ENCODE measurements at regions not wholly inside any gene's neighbourhood (a gene's known extent, or its start where the extent isn't known, plus 50 kb on each side); places are given as distances from the start of the nearest gene placed in this dataset.

- no peak overlapping the region for H3K4me3 Mint-ChIP-seq
- H3K27me3 Mint-ChIP-seq = no peaks in the 10 kb centered on the region
- Histone ChIP-seq H3K27me3 (ENCODE audit: control insufficient read depth in 1 of 2, insufficient read depth in 2 of 2, low read length in 2 of 2) (no peaks in the 10 kb centered on the region), H3K9me3 (ENCODE audit: control insufficient read depth in 1 of 2, insufficient read depth in 1 of 2, low read length in 2 of 2) (no peaks in the 10 kb centered on the region), H3K4me3 (ENCODE audit: low read length) (no peak overlapping the region), H3K36me3 (ENCODE audit: insufficient read depth, low read length) (no peaks in the 10 kb centered on the region), H3K4me1 (ENCODE audit: insufficient read depth, low read length) (no peaks in the 10 kb centered on the region), H3K27ac (ENCODE audit: low read depth in 1 of 2, low read length in 2 of 2) (no peak overlapping the region)
- no peak for TF ChIP-seq CTCF (IDR thresholded peaks at IDR 0.05)
- CTCF ChIA-PET = no interaction called here
- ATAC-seq (ENCODE audit: poor library complexity) (no peak), DNase-seq (no peak)
- H3K36me3 Mint-ChIP-seq (ENCODE audit: low read depth) = no peaks in the 10 kb centered on the region
- intact Hi-C loops (cut with DNase I, micrococcal nuclease) = no loop called here
- H3K4me1 Mint-ChIP-seq (ENCODE audit: low read depth) = no peaks in the 10 kb centered on the region
- H3K9me3 Mint-ChIP-seq = peaks cover 2% of the 10 kb centered on the region
- H3K27ac Mint-ChIP-seq = no peak overlapping the region
- POLR2A ChIA-PET = no interaction called here
Measured at GRCh38 chr15:37517191-37517895, 417.0 kb upstream of the MEIS2 start.

- Mint-ChIP-seq H3K4me1 (ENCODE audit: low read depth) (no peaks in the 10 kb centered on the region), H3K9me3 (peaks cover 4% of the 10 kb centered on the region), H3K4me3 (no peak overlapping the region), H3K27me3 (no peaks in the 10 kb centered on the region), H3K36me3 (ENCODE audit: low read depth) (no peaks in the 10 kb centered on the region), H3K27ac (no peak overlapping the region)
- no peaks in the 10 kb centered on the region for H3K27me3 ChIP-seq (ENCODE audit: control insufficient read depth in 1 of 2, insufficient read depth in 2 of 2, low read length in 2 of 2)
- H3K27ac ChIP-seq (ENCODE audit: low read depth in 1 of 2, low read length in 2 of 2) = no peak overlapping the region
- H3K36me3 ChIP-seq (ENCODE audit: insufficient read depth, low read length) = no peaks in the 10 kb centered on the region
- H3K9me3 ChIP-seq (ENCODE audit: control insufficient read depth in 1 of 2, insufficient read depth in 1 of 2, low read length in 2 of 2) = no peaks in the 10 kb centered on the region
- H3K4me3 ChIP-seq (ENCODE audit: low read length) = no peak overlapping the region
- ChIA-PET CTCF (no interaction called here), POLR2A (no interaction called here)
- no peak for TF ChIP-seq CTCF (IDR thresholded peaks at IDR 0.05)
- ATAC-seq (ENCODE audit: poor library complexity) = no peak
- DNase-seq = no peak
- intact Hi-C loops (cut with DNase I, micrococcal nuclease) = no loop called here
- H3K4me1 ChIP-seq (ENCODE audit: insufficient read depth, low read length) = no peaks in the 10 kb centered on the region
Measured at GRCh38 chr15:37518436-37518835, 416.0 kb upstream of the TMCO5A start.

- H3K27me3 Mint-ChIP-seq = no peaks in the 10 kb centered on the region
- H3K9me3 Mint-ChIP-seq = peaks cover 8% of the 10 kb centered on the region
- POLR2A ChIA-PET = no interaction called here
- H3K9me3 ChIP-seq (ENCODE audit: control insufficient read depth in 1 of 2, insufficient read depth in 1 of 2, low read length in 2 of 2) = no peaks in the 10 kb centered on the region
- CTCF ChIA-PET = no interaction called here
- no peaks in the 10 kb centered on the region for H3K4me1 ChIP-seq (ENCODE audit: insufficient read depth, low read length)
- no peak overlapping the region for H3K4me3 ChIP-seq (ENCODE audit: low read length)
- no peak for DNase-seq
- no peaks in the 10 kb centered on the region for H3K27me3 ChIP-seq (ENCODE audit: control insufficient read depth in 1 of 2, insufficient read depth in 2 of 2, low read length in 2 of 2)
- no peak overlapping the region for H3K27ac Mint-ChIP-seq
- H3K27ac ChIP-seq (ENCODE audit: low read depth in 1 of 2, low read length in 2 of 2) = no peak overlapping the region
- H3K4me1 Mint-ChIP-seq (ENCODE audit: low read depth) = no peaks in the 10 kb centered on the region
- H3K36me3 ChIP-seq (ENCODE audit: insufficient read depth, low read length) = no peaks in the 10 kb centered on the region
- intact Hi-C loops (cut with DNase I, micrococcal nuclease) = no loop called here
- ATAC-seq (ENCODE audit: poor library complexity) = no peak
- H3K4me3 Mint-ChIP-seq = no peak overlapping the region
- no peak for TF ChIP-seq CTCF (IDR thresholded peaks at IDR 0.05)
- no peaks in the 10 kb centered on the region for H3K36me3 Mint-ChIP-seq (ENCODE audit: low read depth)
Measured at GRCh38 chr15:37520026-37520425, 414.4 kb upstream of the TMCO5A start.
